GM12878 (cell line): ENCODE measurements at regions not wholly inside any gene's neighbourhood (a gene's known extent, or its start where the extent isn't known, plus 50 kb on each side); places are given as distances from the start of the nearest gene placed in this dataset.

Experiments used
- CHD2 ChIP-seq: IDR thresholded peaks from 2 replicates; pipeline ENCODE4 v1.6.1; 2011; ENCODE audit warnings: low read depth, low read length, improper control_type of control experiment, borderline replicate concordance
- EP300 ChIP-seq, 2 experiments: fragments of 150-350 bp in 1 of 2; IDR thresholded peaks; 2 replicates each; pipeline ENCODE4 v1.6.1; 2011 to 2012; ENCODE audit warnings: low read depth in 2 of 2, low read length in 2 of 2, borderline replicate concordance in 1 of 2, improper control_type of control experiment in 1 of 2, inconsistent platforms in 1 of 2; ENCODE audit not compliant: control insufficient read depth in 1 of 2
- LARP7 ChIP-seq: fragments of 450-650 bp; IDR thresholded peaks from 2 replicates; pipeline ENCODE4 v1.6.1; 2017; ENCODE audit warnings: mild to moderate bottlenecking
- NRF1 ChIP-seq: conservative IDR thresholded peaks from 2 replicates; pipeline ENCODE4 v1.6.1; 2011; ENCODE audit warnings: mild to moderate bottlenecking, low read depth, low read length, improper control_type of control experiment
- PAX5 ChIP-seq: IDR thresholded peaks from 2 replicates; pipeline ENCODE4 v1.6.1; 2011; ENCODE audit warnings: low read depth, low read length, borderline replicate concordance
- POLR2AphosphoS5 ChIP-seq: IDR thresholded peaks from 2 replicates; pipeline ENCODE4 v1.6.1; 2011; ENCODE audit warnings: mild to moderate bottlenecking, low read length, inconsistent platforms
- TF ChIP-seq, protein P1 (sequence below), 3 experiments: IDR thresholded peaks in 2 of 3; conservative IDR thresholded peaks in 1 of 3; 2 replicates each; pipeline ENCODE4 v1.5.1; 2011; ENCODE audit warnings: low read depth in 3 of 3, low read length in 3 of 3, mild to moderate bottlenecking in 3 of 3, control low read depth in 2 of 3, moderate library complexity in 2 of 3, inconsistent platforms in 1 of 3, mixed read lengths in 1 of 3; ENCODE audit not compliant: control insufficient read depth in 2 of 3, insufficient read depth in 1 of 3; ENCODE audit errors: extremely low read depth in 1 of 3

DNA sequence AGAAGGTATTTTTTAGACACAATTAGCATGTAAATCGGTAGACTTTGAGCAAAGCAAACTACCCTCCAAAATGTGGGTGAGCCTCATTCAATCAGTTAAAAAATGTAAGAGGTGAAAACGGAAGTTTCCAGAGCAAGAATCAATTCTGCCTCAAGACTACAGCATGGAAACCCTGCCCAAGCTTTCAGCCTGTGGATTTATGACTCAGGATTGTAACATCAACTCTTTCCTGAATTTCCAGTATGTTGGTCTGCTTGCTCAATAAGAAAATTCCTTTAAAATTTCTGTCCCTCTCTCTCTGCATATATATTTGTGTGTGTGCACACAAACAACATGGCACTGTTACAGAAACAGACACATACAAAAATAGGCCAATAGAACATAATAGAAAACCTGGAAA, 228.6 kb upstream of the DOK6 start:
- TF ChIP-seq LARP7 = no peak
- TF ChIP-seq POLR2AphosphoS5 = no peak
- TF ChIP-seq NRF1 = no peak
- no peak for TF ChIP-seq CHD2
- TF ChIP-seq EP300 (IDR thresholded peaks at IDR 0.05; ENCODE audit: borderline replicate concordance in 1 of 2, control insufficient read depth in 1 of 2, low read depth in 2 of 2, low read length in 2 of 2) = no peak
- TF ChIP-seq, protein P1, sequence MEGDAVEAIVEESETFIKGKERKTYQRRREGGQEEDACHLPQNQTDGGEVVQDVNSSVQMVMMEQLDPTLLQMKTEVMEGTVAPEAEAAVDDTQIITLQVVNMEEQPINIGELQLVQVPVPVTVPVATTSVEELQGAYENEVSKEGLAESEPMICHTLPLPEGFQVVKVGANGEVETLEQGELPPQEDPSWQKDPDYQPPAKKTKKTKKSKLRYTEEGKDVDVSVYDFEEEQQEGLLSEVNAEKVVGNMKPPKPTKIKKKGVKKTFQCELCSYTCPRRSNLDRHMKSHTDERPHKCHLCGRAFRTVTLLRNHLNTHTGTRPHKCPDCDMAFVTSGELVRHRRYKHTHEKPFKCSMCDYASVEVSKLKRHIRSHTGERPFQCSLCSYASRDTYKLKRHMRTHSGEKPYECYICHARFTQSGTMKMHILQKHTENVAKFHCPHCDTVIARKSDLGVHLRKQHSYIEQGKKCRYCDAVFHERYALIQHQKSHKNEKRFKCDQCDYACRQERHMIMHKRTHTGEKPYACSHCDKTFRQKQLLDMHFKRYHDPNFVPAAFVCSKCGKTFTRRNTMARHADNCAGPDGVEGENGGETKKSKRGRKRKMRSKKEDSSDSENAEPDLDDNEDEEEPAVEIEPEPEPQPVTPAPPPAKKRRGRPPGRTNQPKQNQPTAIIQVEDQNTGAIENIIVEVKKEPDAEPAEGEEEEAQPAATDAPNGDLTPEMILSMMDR (IDR thresholded peaks at IDR 0.05 in 2 of 3, conservative IDR thresholded peaks at IDR 0.05 in 1 of 3; ENCODE audit: control insufficient read depth in 2 of 3, extremely low read depth in 1 of 3, insufficient read depth in 1 of 3, low read depth in 3 of 3, low read length in 3 of 3) = no peak
- no peak for TF ChIP-seq PAX5
